ENCODE measurements at regions not wholly inside any gene's neighbourhood (a gene's known extent, or its start where the extent isn't known, plus 50 kb on each side); places are given as distances from the start of the nearest gene placed in this dataset.

DNA sequence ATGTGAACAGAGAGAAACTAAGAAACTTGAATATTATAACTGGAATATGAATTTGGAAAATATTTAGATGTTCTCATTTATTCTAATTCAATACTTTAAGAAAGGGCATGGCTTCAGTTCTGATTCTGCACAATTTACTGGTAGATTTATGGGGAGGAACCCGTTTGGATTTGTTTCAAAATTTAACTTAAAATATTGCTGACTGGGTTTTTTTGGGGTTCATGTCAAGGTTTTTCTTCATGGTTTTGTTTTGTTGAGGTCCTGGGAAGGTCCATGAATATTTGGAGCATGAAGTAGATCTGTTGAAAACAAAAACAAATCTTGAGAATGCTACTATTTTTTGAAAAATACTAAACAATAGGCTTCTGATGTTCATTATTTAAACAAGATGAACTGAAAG is 214.7 kb downstream of the PIK3R1 start:
- TF ChIP-seq, protein P1, sequence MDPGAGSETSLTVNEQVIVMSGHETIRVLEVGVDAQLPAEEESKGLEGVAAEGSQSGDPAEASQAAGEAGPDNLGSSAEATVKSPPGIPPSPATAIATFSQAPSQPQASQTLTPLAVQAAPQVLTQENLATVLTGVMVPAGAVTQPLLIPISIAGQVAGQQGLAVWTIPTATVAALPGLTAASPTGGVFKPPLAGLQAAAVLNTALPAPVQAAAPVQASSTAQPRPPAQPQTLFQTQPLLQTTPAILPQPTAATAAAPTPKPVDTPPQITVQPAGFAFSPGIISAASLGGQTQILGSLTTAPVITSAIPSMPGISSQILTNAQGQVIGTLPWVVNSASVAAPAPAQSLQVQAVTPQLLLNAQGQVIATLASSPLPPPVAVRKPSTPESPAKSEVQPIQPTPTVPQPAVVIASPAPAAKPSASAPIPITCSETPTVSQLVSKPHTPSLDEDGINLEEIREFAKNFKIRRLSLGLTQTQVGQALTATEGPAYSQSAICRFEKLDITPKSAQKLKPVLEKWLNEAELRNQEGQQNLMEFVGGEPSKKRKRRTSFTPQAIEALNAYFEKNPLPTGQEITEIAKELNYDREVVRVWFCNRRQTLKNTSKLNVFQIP (CRISPR knock-in tag; IDR thresholded peaks at IDR 0.05; ENCODE audit: borderline replicate concordance, low read depth): no peak
- no peak for TF ChIP-seq ZFP3 (CRISPR knock-in tag; IDR thresholded peaks at IDR 0.05)
- no peak for TF ChIP-seq ZNF70 (CRISPR knock-in tag; IDR thresholded peaks at IDR 0.05)
- TF ChIP-seq, protein P2, sequence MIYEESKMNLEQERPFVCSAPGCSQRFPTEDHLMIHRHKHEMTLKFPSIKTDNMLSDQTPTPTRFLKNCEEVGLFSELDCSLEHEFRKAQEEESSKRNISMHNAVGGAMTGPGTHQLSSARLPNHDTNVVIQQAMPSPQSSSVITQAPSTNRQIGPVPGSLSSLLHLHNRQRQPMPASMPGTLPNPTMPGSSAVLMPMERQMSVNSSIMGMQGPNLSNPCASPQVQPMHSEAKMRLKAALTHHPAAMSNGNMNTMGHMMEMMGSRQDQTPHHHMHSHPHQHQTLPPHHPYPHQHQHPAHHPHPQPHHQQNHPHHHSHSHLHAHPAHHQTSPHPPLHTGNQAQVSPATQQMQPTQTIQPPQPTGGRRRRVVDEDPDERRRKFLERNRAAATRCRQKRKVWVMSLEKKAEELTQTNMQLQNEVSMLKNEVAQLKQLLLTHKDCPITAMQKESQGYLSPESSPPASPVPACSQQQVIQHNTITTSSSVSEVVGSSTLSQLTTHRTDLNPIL (CRISPR knock-in tag; IDR thresholded peaks at IDR 0.05; ENCODE audit: low read depth): no peak
- TF ChIP-seq, protein P3, sequence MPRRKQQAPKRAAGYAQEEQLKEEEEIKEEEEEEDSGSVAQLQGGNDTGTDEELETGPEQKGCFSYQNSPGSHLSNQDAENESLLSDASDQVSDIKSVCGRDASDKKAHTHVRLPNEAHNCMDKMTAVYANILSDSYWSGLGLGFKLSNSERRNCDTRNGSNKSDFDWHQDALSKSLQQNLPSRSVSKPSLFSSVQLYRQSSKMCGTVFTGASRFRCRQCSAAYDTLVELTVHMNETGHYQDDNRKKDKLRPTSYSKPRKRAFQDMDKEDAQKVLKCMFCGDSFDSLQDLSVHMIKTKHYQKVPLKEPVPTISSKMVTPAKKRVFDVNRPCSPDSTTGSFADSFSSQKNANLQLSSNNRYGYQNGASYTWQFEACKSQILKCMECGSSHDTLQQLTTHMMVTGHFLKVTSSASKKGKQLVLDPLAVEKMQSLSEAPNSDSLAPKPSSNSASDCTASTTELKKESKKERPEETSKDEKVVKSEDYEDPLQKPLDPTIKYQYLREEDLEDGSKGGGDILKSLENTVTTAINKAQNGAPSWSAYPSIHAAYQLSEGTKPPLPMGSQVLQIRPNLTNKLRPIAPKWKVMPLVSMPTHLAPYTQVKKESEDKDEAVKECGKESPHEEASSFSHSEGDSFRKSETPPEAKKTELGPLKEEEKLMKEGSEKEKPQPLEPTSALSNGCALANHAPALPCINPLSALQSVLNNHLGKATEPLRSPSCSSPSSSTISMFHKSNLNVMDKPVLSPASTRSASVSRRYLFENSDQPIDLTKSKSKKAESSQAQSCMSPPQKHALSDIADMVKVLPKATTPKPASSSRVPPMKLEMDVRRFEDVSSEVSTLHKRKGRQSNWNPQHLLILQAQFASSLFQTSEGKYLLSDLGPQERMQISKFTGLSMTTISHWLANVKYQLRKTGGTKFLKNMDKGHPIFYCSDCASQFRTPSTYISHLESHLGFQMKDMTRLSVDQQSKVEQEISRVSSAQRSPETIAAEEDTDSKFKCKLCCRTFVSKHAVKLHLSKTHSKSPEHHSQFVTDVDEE (CRISPR knock-in tag; IDR thresholded peaks at IDR 0.05): no peak
- no peak for TF ChIP-seq GLIS3 (CRISPR knock-in tag; IDR thresholded peaks at IDR 0.05)
- TF ChIP-seq ISL1 (CRISPR knock-in tag; IDR thresholded peaks at IDR 0.05): no peak
- TF ChIP-seq ZFP30 (CRISPR knock-in tag; IDR thresholded peaks at IDR 0.05): no peak
- TF ChIP-seq, protein P4, sequence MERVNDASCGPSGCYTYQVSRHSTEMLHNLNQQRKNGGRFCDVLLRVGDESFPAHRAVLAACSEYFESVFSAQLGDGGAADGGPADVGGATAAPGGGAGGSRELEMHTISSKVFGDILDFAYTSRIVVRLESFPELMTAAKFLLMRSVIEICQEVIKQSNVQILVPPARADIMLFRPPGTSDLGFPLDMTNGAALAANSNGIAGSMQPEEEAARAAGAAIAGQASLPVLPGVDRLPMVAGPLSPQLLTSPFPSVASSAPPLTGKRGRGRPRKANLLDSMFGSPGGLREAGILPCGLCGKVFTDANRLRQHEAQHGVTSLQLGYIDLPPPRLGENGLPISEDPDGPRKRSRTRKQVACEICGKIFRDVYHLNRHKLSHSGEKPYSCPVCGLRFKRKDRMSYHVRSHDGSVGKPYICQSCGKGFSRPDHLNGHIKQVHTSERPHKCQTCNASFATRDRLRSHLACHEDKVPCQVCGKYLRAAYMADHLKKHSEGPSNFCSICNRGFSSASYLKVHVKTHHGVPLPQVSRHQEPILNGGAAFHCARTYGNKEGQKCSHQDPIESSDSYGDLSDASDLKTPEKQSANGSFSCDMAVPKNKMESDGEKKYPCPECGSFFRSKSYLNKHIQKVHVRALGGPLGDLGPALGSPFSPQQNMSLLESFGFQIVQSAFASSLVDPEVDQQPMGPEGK (CRISPR knock-in tag; IDR thresholded peaks at IDR 0.05; ENCODE audit: borderline replicate concordance): no peak
- TF ChIP-seq, protein P5, sequence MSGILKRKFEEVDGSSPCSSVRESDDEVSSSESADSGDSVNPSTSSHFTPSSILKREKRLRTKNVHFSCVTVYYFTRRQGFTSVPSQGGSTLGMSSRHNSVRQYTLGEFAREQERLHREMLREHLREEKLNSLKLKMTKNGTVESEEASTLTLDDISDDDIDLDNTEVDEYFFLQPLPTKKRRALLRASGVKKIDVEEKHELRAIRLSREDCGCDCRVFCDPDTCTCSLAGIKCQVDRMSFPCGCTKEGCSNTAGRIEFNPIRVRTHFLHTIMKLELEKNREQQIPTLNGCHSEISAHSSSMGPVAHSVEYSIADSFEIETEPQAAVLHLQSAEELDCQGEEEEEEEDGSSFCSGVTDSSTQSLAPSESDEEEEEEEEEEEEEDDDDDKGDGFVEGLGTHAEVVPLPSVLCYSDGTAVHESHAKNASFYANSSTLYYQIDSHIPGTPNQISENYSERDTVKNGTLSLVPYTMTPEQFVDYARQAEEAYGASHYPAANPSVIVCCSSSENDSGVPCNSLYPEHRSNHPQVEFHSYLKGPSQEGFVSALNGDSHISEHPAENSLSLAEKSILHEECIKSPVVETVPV (CRISPR knock-in tag; IDR thresholded peaks at IDR 0.05): no peak
- TF ChIP-seq ZNF8 (CRISPR knock-in tag; IDR thresholded peaks at IDR 0.05): no peak

Data from SK-N-SH treated with all-trans-retinoic acid at 6 μM for 48 hours (cell line).